GM12878 (cell line): ENCODE measurements at regions not wholly inside any gene's neighbourhood (a gene's known extent, or its start where the extent isn't known, plus 50 kb on each side); places are given as distances from the start of the nearest gene placed in this dataset.

Experiments used
- POLR2A ChIP-seq: IDR thresholded peaks from 2 replicates; pipeline ENCODE4 v1.6.1; 2011; ENCODE audit warnings: low read depth, mild to moderate bottlenecking, low read length
- TF ChIP-seq, protein P1 (sequence below), 3 experiments: IDR thresholded peaks in 2 of 3; conservative IDR thresholded peaks in 1 of 3; 2 replicates each; pipeline ENCODE4 v1.5.1; 2011; ENCODE audit warnings: low read depth in 3 of 3, low read length in 3 of 3, mild to moderate bottlenecking in 3 of 3, control low read depth in 2 of 3, moderate library complexity in 2 of 3, inconsistent platforms in 1 of 3, mixed read lengths in 1 of 3; ENCODE audit not compliant: control insufficient read depth in 2 of 3, insufficient read depth in 1 of 3; ENCODE audit errors: extremely low read depth in 1 of 3

DNA sequence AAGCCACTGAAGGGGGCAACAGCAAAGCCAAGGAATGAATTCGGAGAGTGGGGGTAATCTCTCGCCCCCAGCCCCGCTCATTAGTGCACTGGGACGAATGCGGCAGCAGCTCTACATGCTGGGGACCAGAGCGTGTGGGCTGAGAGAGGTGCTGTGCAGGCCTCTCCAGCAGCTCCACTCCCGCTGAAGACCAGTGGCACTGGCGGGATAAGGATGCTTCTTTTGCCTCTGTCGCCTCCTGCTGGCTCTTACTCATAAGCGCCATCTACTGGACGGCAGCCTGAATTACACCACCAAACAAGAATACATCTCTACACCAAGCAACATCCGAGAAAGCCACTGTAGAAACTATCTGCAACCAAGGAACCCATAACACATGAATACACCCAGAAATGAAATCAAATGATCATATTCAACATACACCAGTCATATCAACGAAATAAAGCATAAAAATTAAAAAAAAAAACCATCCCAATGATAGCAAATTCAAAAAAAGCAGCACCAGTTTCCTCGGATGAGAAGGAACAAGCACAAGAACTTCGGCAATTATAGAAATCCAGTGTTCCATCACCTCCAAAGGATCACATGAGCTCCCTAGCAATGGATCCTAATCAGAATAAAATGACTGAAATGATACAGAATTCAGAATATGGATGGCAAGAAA lies 79.0 kb upstream of the TMEM168 start:
- TF ChIP-seq POLR2A: no peak
- TF ChIP-seq, protein P1, sequence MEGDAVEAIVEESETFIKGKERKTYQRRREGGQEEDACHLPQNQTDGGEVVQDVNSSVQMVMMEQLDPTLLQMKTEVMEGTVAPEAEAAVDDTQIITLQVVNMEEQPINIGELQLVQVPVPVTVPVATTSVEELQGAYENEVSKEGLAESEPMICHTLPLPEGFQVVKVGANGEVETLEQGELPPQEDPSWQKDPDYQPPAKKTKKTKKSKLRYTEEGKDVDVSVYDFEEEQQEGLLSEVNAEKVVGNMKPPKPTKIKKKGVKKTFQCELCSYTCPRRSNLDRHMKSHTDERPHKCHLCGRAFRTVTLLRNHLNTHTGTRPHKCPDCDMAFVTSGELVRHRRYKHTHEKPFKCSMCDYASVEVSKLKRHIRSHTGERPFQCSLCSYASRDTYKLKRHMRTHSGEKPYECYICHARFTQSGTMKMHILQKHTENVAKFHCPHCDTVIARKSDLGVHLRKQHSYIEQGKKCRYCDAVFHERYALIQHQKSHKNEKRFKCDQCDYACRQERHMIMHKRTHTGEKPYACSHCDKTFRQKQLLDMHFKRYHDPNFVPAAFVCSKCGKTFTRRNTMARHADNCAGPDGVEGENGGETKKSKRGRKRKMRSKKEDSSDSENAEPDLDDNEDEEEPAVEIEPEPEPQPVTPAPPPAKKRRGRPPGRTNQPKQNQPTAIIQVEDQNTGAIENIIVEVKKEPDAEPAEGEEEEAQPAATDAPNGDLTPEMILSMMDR (IDR thresholded peaks at IDR 0.05 in 2 of 3, conservative IDR thresholded peaks at IDR 0.05 in 1 of 3; ENCODE audit: control insufficient read depth in 2 of 3, extremely low read depth in 1 of 3, insufficient read depth in 1 of 3, low read depth in 3 of 3, low read length in 3 of 3): peak; percentile 72 to 79 (median 79)
